DMS114 treated with DMSO at 0.1 percent for 48 hours (cell line): ENCODE measurements at regions not wholly inside any gene's neighbourhood (a gene's known extent, or its start where the extent isn't known, plus 50 kb on each side); places are given as distances from the start of the nearest gene placed in this dataset.

Experiments
- DNase-seq: peaks from one replicate; lab custom pipeline; 2025; ENCODE audit not compliant: unreplicated experiment; lab: John Stamatoyannopoulos, UW

- no peak for DNase-seq
Observed at GRCh38 chr13:74973935-74974879, 507.8 kb downstream of the TBC1D4 start.

GRCh38 chr13:74969419-74969818, 512.5 kb downstream of the TBC1D4 start:
- DNase-seq = no peak

GRCh38 chr13:74966814-74967424, 515.0 kb downstream of the TBC1D4 start:
- DNase-seq = no peak

- no peak for DNase-seq
Observed at GRCh38 chr13:74966275-74966674, 515.7 kb downstream of the TBC1D4 start.

GRCh38 chr13:74945637-74946036, 536.3 kb downstream of the TBC1D4 start:
- no peak for DNase-seq

GRCh38 chr13:74931698-74932433, 550.1 kb downstream of the TBC1D4 start:
- DNase-seq = no peak

GRCh38 chr13:74930402-74931165, 551.4 kb downstream of the TBC1D4 start:
- DNase-seq = no peak

GRCh38 chr13:74929436-74929835, 552.5 kb downstream of the TBC1D4 start:
- no peak for DNase-seq

- no peak for DNase-seq
Observed at GRCh38 chr13:74927823-74928222, 554.1 kb downstream of the TBC1D4 start.

- DNase-seq = no peak
Observed at GRCh38 chr13:74922963-74923362, 559.0 kb downstream of the TBC1D4 start.

GRCh38 chr13:74921326-74921725, 560.6 kb downstream of the TBC1D4 start:
- no peak for DNase-seq

- no peak for DNase-seq
Observed at GRCh38 chr13:74920920-74921319, 561.0 kb downstream of the TBC1D4 start.

- DNase-seq = no peak
Observed at GRCh38 chr13:74920361-74920760, 561.6 kb downstream of the TBC1D4 start.

- no peak for DNase-seq
Observed at GRCh38 chr13:74919914-74920313, 562.1 kb downstream of the TBC1D4 start.

GRCh38 chr13:74912898-74913297, 569.1 kb downstream of the TBC1D4 start:
- no peak for DNase-seq

GRCh38 chr13:74910415-74910814, 571.6 kb downstream of the TBC1D4 start:
- no peak for DNase-seq

GRCh38 chr13:74907788-74908187, 574.2 kb downstream of the TBC1D4 start:
- no peak for DNase-seq

GRCh38 chr13:74904556-74904955, 577.4 kb downstream of the TBC1D4 start:
- DNase-seq = no peak

GRCh38 chr13:74895042-74895796, 586.8 kb downstream of the TBC1D4 start:
- no peak for DNase-seq

GRCh38 chr13:74892096-74892495, 589.9 kb downstream of the TBC1D4 start:
- no peak for DNase-seq
